ENCODE measurements at regions not wholly inside any gene's neighbourhood (a gene's known extent, or its start where the extent isn't known, plus 50 kb on each side); places are given as distances from the start of the nearest gene placed in this dataset.

DNA sequence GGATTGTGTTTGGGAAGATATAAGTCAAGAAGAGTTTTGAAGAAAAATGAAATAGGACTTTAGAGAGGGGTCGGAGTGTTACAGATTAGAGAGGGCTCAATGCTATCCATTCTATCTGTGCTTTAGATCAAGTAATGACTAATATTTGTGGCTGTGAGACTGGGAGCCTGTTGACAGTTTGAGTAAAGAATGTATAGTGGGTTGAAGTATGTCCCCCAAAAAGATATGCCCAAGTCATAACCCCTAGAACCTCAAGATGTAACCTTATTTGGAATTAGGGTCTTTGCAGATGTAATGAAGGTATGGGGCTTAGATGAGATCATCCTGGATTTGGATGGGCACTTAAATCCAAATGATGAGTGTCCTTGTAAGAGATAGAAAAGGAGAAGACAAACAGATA lies 55.3 kb upstream of the SERPINE2 start:
- no peak for TF ChIP-seq POLR2AphosphoS5 (IDR thresholded peaks at IDR 0.05; ENCODE audit: low read depth)
- TF ChIP-seq, protein P1, sequence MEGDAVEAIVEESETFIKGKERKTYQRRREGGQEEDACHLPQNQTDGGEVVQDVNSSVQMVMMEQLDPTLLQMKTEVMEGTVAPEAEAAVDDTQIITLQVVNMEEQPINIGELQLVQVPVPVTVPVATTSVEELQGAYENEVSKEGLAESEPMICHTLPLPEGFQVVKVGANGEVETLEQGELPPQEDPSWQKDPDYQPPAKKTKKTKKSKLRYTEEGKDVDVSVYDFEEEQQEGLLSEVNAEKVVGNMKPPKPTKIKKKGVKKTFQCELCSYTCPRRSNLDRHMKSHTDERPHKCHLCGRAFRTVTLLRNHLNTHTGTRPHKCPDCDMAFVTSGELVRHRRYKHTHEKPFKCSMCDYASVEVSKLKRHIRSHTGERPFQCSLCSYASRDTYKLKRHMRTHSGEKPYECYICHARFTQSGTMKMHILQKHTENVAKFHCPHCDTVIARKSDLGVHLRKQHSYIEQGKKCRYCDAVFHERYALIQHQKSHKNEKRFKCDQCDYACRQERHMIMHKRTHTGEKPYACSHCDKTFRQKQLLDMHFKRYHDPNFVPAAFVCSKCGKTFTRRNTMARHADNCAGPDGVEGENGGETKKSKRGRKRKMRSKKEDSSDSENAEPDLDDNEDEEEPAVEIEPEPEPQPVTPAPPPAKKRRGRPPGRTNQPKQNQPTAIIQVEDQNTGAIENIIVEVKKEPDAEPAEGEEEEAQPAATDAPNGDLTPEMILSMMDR (conservative IDR thresholded peaks at IDR 0.05; ENCODE audit: low read depth in 2 of 2): no peak
- TF ChIP-seq EZH2 (IDR thresholded peaks at IDR 0.05; ENCODE audit: low read depth, unreplicated experiment): no peak
- no peak for TF ChIP-seq NANOG (IDR thresholded peaks at IDR 0.05; ENCODE audit: borderline replicate concordance)
- TF ChIP-seq, protein P2, sequence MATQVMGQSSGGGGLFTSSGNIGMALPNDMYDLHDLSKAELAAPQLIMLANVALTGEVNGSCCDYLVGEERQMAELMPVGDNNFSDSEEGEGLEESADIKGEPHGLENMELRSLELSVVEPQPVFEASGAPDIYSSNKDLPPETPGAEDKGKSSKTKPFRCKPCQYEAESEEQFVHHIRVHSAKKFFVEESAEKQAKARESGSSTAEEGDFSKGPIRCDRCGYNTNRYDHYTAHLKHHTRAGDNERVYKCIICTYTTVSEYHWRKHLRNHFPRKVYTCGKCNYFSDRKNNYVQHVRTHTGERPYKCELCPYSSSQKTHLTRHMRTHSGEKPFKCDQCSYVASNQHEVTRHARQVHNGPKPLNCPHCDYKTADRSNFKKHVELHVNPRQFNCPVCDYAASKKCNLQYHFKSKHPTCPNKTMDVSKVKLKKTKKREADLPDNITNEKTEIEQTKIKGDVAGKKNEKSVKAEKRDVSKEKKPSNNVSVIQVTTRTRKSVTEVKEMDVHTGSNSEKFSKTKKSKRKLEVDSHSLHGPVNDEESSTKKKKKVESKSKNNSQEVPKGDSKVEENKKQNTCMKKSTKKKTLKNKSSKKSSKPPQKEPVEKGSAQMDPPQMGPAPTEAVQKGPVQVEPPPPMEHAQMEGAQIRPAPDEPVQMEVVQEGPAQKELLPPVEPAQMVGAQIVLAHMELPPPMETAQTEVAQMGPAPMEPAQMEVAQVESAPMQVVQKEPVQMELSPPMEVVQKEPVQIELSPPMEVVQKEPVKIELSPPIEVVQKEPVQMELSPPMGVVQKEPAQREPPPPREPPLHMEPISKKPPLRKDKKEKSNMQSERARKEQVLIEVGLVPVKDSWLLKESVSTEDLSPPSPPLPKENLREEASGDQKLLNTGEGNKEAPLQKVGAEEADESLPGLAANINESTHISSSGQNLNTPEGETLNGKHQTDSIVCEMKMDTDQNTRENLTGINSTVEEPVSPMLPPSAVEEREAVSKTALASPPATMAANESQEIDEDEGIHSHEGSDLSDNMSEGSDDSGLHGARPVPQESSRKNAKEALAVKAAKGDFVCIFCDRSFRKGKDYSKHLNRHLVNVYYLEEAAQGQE (IDR thresholded peaks at IDR 0.05; ENCODE audit: unreplicated experiment): no peak
- TF ChIP-seq JUNB (IDR thresholded peaks at IDR 0.05; ENCODE audit: unreplicated experiment): no peak
- TF ChIP-seq EZH2phosphoT487 (IDR thresholded peaks at IDR 0.05; ENCODE audit: unreplicated experiment): no peak
- no peak for TF ChIP-seq ZNF331 (CRISPR knock-in tag; IDR thresholded peaks at IDR 0.05; ENCODE audit: low read depth)
- TF ChIP-seq CREB1 (CRISPR knock-in tag; IDR thresholded peaks at IDR 0.05; ENCODE audit: low read depth): no peak
- TF ChIP-seq, protein P3, sequence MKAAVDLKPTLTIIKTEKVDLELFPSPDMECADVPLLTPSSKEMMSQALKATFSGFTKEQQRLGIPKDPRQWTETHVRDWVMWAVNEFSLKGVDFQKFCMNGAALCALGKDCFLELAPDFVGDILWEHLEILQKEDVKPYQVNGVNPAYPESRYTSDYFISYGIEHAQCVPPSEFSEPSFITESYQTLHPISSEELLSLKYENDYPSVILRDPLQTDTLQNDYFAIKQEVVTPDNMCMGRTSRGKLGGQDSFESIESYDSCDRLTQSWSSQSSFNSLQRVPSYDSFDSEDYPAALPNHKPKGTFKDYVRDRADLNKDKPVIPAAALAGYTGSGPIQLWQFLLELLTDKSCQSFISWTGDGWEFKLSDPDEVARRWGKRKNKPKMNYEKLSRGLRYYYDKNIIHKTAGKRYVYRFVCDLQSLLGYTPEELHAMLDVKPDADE (IDR thresholded peaks at IDR 0.05): no peak
- no peak for TF ChIP-seq STAT1 (IDR thresholded peaks at IDR 0.05; ENCODE audit: unreplicated experiment)
